ENCODE measurements at regions not wholly inside any gene's neighbourhood (a gene's known extent, or its start where the extent isn't known, plus 50 kb on each side); places are given as distances from the start of the nearest gene placed in this dataset.

- no peak for DNase-seq (ENCODE audit: low read depth)
Observed at GRCh38 chr11:131044851-131045250, 128.6 kb upstream of the SNX19 start.

DNA sequence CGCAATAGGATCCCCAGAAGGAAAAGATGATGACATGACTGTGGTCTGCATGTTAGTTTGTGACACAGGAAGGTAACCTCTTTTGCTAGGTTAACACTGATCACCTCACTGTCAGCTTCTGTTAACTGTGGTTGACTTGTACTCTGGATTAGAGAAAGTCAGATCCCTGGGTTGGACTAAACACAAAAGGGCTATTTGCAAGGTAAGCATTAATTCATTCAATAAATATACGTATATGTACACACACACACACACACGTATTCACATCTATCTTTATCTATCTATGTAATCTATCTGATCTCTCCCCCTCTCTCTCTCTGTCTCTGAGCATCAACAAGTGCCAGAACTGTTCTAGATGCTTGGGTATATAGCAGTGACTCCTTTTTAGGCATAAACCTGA, 136.1 kb upstream of the SNX19 start:
- DNase-seq (ENCODE audit: low read depth) = no peak

GRCh38 chr11:131056036-131056435, 139.8 kb upstream of the SNX19 start:
- no peak for DNase-seq (ENCODE audit: low read depth)

DNA sequence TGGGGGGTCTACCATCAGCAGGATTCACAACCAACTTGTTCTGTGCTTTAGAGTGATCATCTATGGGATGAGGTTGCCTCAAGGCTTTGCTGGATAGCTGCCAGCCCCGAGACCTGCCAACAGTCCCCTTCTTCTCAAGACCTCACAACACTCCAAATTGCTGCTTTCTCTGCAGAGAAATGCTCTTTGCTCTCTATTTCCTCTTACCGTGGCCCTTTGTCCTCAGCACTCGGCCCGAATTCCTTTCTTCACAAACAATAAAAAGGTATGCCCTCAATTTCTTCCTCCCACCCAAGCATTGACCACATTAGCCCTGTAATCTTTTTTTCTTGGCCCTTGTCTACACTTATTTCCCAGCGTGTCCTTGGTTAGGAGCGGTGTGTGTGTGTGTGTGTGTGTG, 147.4 kb upstream of the SNX19 start:
- no peak for DNase-seq (ENCODE audit: low read depth)

GRCh38 chr11:131064373-131064991, 148.2 kb upstream of the SNX19 start:
- peak; percentile 47 for DNase-seq (ENCODE audit: low read depth)

- DNase-seq (ENCODE audit: low read depth) = no peak
Observed at GRCh38 chr11:131065435-131066413, 149.4 kb upstream of the SNX19 start.

DNA sequence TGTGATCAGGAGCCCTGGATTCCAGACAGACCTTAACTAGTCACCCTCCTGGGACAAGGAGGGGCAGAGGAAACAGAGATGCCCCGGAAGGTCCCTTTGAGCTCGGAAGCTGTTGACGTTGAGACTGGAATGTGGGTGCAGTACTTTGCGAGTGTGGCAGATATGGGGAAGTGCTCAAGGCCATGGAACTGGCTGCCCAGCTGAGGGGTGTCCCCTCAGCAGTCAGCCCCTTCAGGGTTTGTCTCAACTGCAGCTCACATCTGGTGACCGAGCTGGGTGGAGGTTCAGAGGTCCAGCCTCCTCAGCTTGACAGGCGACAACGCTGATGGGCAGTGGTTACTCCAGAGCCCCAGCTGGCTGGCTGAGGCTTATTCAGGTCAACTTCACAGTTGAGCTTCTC, 150.3 kb upstream of the SNX19 start:
- DNase-seq (ENCODE audit: low read depth) = no peak

GRCh38 chr11:131070365-131070764, 154.1 kb upstream of the SNX19 start:
- no peak for DNase-seq (ENCODE audit: low read depth)

GRCh38 chr11:131073167-131073566, 156.9 kb upstream of the SNX19 start:
- DNase-seq (ENCODE audit: low read depth) = no peak

- DNase-seq (ENCODE audit: low read depth) = no peak
Observed at GRCh38 chr11:131074573-131074972, 158.3 kb upstream of the SNX19 start.

DNA sequence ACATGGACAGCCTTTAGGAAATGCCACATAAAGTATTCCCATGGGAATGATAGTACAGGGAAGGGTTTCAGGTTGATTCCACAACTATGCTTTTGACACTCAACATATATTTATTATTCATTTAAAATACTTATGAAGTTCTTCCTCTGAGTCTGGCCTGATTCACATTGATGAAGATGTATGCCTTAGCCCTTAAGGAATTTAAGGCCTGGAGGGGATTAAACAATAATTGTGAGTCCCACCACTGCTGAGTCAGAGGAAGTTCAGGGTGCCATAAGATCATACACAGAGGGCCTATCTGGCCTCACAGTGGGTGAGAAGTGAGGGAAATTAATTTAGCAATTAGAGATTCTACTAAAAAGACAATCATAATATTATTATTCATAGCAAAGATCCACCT, 161.1 kb upstream of the SNX19 start:
- DNase-seq (ENCODE audit: low read depth) = no peak

GRCh38 chr11:131079036-131079435, 162.8 kb upstream of the SNX19 start:
- DNase-seq (ENCODE audit: low read depth) = no peak

DNA sequence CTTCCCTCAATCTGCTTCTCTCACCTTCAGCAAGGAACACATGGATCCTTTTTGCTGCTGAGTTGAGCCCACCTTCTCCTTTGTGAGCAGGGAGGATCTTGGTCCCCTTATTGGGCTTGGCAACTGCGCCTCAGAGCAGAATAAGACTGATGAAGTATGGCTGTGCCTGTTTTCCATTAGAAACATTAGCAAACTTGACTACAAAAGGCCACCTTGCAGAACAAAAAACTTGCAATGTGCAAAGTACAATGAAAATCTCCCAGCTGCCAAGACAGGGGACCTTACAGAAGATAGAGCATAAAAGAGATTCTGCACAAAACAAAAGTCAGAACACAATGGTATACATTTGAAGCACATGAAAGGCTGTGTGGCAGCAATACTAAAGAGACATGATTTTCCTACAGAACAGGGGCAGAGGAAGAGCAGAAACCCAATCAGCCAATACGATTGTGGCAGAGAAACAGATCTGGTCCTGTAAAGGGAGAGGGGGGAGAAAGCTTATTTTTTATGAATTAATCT, 173.5 kb upstream of the SNX19 start:
- no peak for DNase-seq (ENCODE audit: low read depth)

GRCh38 chr11:131092469-131092868, 176.2 kb upstream of the SNX19 start:
- DNase-seq (ENCODE audit: low read depth) = no peak

DNA sequence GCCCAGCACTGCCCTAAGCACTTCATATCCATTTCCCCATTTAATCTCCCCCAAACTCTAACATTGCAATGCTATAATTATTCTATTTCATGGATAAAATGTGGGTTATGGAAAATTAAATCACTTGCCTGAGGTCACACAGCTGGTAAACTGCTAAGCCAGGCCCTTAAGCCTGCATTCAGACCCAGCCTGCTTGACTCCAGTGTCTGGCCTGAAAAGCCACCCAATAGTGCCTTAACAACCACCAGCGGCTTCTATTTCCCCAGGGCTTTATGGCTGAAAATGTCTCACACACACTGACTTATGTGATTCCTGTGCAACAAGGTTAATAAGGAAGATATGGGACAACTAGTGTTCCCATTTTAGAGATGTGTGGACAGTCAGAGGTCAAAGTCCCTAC, 178.5 kb upstream of the SNX19 start:
- DNase-seq (ENCODE audit: low read depth) = no peak

DNA sequence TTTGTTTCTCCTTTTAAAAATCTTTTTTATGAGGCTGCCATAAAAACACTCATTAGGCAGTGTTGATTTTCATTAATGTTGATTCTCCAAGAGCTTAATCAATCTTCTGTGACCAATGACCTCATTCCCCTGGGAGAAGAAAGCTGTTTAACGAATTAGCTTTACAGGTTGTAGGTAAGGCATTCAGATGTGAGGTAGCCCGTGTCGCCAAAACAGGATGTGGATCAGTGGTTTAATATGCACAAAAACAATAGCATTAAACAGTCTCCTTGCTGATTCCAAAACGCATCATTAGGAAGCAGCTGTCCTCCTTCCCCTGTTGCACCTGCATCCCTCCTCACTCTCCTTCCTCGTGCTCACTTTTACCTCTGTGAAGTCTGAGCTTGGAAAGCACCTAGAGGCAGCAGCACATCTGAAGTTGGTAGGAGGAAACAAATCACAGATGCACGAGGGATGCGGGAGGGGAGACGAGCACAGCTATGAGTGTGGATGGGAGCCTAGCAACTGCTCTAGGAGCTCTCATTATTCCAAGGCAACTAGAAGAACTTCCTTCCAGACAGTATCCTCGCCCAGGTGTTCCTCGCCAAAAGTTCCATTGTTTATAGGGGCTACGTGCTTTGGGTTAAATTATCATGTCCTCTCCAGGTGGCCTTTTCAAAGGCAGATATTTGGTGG, 179.4 kb upstream of the SNX19 start:
- no peak for DNase-seq (ENCODE audit: low read depth)

GRCh38 chr11:131099013-131099412, 182.7 kb upstream of the SNX19 start:
- DNase-seq (ENCODE audit: low read depth) = no peak

GRCh38 chr11:131099746-131100145, 183.5 kb upstream of the SNX19 start:
- DNase-seq (ENCODE audit: low read depth) = no peak

- DNase-seq (ENCODE audit: low read depth) = no peak
Observed at GRCh38 chr11:131108760-131109159, 192.5 kb upstream of the SNX19 start.

DNA sequence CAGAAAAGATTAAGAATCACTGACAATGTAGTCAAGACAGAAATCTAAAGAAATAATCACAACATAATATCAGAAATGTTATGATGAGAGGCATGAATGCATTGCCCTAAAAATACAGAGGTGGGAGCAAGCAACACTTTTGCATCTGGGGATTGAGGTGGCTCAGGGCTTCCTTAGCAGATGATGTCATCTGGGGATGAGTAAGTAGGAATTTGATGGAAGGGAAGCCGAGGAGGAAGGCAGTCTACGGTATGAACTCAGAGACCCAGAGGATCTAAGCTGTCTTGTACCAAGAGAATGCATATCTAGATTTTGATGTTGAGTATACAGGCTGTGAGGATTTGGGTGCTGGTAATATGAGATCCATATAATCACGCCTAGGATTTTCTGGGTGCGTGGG, 193.0 kb upstream of the SNX19 start:
- no peak for DNase-seq (ENCODE audit: low read depth)

DNA sequence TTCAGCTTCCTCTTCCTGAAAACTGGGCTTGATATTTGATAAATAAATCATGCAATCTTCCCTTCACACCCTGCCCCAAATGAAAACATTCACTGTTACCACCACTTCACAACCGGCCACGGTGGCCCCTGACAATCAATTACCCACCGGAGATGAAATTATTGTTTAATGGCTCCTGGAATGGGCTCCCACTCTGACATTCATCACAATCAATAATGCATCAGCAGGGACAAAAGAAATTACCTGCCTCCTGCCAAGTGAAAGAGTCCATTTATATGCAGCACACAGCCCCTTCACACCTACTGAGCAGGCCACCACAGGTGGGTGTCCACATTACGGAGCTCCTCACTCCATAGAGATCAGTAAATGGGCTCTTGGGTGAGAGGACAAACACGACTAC, 193.5 kb upstream of the SNX19 start:
- no peak for DNase-seq (ENCODE audit: low read depth)

- no peak for DNase-seq (ENCODE audit: low read depth)
Observed at GRCh38 chr11:131111775-131112174, 195.5 kb upstream of the SNX19 start.

- no peak for DNase-seq (ENCODE audit: low read depth)
Observed at GRCh38 chr11:131118247-131118646, 202.0 kb upstream of the SNX19 start.

Measured in RPMI7951 (cell line).